SK-N-SH treated with all-trans-retinoic acid at 6 μM for 48 hours (cell line): ENCODE measurements at regions not wholly inside any gene's neighbourhood (a gene's known extent, or its start where the extent isn't known, plus 50 kb on each side); places are given as distances from the start of the nearest gene placed in this dataset.

Source experiments
- ARNTL ChIP-seq: fragments of 450-650 bp; formaldehyde crosslinking; IDR thresholded peaks from 2 replicates; pipeline ENCODE4 v1.5.0; 2020; ENCODE audit warnings: low read depth, mild to moderate bottlenecking, moderate library complexity, borderline replicate concordance
- TOX ChIP-seq: fragments of 250-450 bp; sonication (Bioruptor Pico); IDR thresholded peaks from 2 replicates; pipeline ENCODE4 v1.8.0; 2021; ENCODE audit warnings: mild to moderate bottlenecking, moderate library complexity, borderline replicate concordance
- TF ChIP-seq, protein P1 (sequence below): fragments of 250-450 bp; sonication (Bioruptor Pico); IDR thresholded peaks from 2 replicates; pipeline ENCODE4 v1.5.1; 2020; ENCODE audit warnings: low read depth, mild to moderate bottlenecking, moderate library complexity
- TF ChIP-seq, protein P2 (sequence below): fragments of 250-450 bp; sonication (Bioruptor Pico); IDR thresholded peaks from 2 replicates; pipeline ENCODE4 v1.8.0; 2020; ENCODE audit warnings: mild to moderate bottlenecking, moderate library complexity, borderline replicate concordance

DNA sequence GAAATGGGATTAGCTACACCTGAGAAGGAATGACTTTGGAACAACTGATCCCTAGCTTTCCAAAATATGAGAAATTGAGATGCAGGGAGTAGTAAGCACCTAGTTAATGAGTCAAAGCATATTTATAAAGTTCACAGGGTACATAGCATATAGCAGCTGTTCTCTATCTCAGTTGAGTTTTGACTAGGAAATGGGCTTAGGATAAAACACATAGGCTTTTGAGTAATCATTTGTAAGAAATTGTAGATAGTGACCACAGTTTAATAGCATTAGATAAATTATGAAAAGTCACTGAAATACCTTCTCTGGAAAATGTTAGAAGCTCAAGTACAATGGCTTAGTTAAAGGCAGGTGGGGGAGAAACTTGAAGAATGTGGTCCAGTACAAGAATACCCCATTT lies 444.7 kb upstream of the TNP1 start:
- TF ChIP-seq TOX (CRISPR knock-in tag) (no peak), ARNTL (no peak)
- TF ChIP-seq, protein P1, sequence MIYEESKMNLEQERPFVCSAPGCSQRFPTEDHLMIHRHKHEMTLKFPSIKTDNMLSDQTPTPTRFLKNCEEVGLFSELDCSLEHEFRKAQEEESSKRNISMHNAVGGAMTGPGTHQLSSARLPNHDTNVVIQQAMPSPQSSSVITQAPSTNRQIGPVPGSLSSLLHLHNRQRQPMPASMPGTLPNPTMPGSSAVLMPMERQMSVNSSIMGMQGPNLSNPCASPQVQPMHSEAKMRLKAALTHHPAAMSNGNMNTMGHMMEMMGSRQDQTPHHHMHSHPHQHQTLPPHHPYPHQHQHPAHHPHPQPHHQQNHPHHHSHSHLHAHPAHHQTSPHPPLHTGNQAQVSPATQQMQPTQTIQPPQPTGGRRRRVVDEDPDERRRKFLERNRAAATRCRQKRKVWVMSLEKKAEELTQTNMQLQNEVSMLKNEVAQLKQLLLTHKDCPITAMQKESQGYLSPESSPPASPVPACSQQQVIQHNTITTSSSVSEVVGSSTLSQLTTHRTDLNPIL (CRISPR knock-in tag) = no peak
- TF ChIP-seq, protein P2, sequence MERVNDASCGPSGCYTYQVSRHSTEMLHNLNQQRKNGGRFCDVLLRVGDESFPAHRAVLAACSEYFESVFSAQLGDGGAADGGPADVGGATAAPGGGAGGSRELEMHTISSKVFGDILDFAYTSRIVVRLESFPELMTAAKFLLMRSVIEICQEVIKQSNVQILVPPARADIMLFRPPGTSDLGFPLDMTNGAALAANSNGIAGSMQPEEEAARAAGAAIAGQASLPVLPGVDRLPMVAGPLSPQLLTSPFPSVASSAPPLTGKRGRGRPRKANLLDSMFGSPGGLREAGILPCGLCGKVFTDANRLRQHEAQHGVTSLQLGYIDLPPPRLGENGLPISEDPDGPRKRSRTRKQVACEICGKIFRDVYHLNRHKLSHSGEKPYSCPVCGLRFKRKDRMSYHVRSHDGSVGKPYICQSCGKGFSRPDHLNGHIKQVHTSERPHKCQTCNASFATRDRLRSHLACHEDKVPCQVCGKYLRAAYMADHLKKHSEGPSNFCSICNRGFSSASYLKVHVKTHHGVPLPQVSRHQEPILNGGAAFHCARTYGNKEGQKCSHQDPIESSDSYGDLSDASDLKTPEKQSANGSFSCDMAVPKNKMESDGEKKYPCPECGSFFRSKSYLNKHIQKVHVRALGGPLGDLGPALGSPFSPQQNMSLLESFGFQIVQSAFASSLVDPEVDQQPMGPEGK = no peak
